ENCODE measurements at regions not wholly inside any gene's neighbourhood (a gene's known extent, or its start where the extent isn't known, plus 50 kb on each side); places are given as distances from the start of the nearest gene placed in this dataset.

DNA sequence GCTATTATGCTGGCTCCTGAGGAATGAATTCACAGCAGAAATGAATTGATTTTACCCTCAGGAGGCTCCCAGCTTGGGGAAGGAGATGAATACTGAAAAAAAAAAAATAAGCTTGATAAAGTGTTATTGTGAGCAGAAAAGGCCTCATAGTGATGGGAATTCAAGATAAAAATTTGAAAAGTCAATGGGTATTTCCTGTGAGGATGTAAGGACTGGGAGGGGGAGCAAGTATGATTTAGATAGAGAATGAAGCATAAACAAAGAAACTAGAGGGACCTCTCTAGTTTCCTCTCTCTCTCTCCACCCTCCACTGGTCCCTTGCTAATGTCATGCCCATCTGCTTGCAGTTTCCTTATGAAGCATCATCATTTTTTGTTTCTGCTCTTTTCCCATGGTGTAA lies 439.0 kb upstream of the PLXNA2 start:
- no peak for TF ChIP-seq EZH2 (IDR thresholded peaks at IDR 0.05; ENCODE audit: insufficient read depth, poor library complexity, severe bottlenecking)
- TF ChIP-seq EZH2phosphoT487 (IDR thresholded peaks at IDR 0.05; ENCODE audit: insufficient read depth, low read depth) = no peak
